Caco-2 (cell line): ENCODE measurements at regions not wholly inside any gene's neighbourhood (a gene's known extent, or its start where the extent isn't known, plus 50 kb on each side); places are given as distances from the start of the nearest gene placed in this dataset.

Experiments used
- BruUV-seq: library from RNA; stranded (reverse); fragments of 400-500 nt; replicated peaks from 2 replicates; lab custom pipeline; 2021; lab: Mats Ljungman, UMichigan
- CTCF ChIA-PET: fragments of 300-600 bp; sonication (Branson Sonifier 250); formaldehyde crosslinking; loops from one replicate; lab custom pipeline; 2022; ENCODE audit warnings: antibody characterized with exemption; lab: Charles Lee
- POLR2A ChIA-PET: fragments of 300-600 bp; sonication (Branson Sonifier 250); formaldehyde crosslinking; loops from one replicate; lab custom pipeline; 2022; ENCODE audit warnings: antibody characterized with exemption; lab: Charles Lee
- DNase-seq, 2 experiments: peaks; one replicate each; pipeline versions ENCODE4 v3.0.0 to v3.0.0-alpha.2; 2020 to 2022
- H3K27me3 ChIP-seq: replicated peaks from 2 replicates; pipeline ENCODE4 v1.6.0; 2011; ENCODE audit warnings: low read length; ENCODE audit not compliant: control insufficient read depth, insufficient read depth
- H3K36me3 ChIP-seq: 2 replicates; pipeline ENCODE4 v1.5.1; 2011; ENCODE audit warnings: low read length; ENCODE audit not compliant: control insufficient read depth, insufficient read depth
- H3K4me1 ChIP-seq: fragments of 250-450 bp; sonication (Bioruptor Pico); 2 replicates; pipeline ENCODE4 v1.5.1; 2020; ENCODE audit warnings: mild to moderate bottlenecking
- H3K4me3 ChIP-seq: 2 replicates; pipeline ENCODE4 v1.5.1; 2011; ENCODE audit warnings: low read depth, mild to moderate bottlenecking, control low read depth, low read length
- H3K9me3 ChIP-seq: fragments of 250-450 bp; sonication (Bioruptor Pico); 2 replicates; pipeline ENCODE4 v1.5.1; 2020; ENCODE audit warnings: mild to moderate bottlenecking, moderate library complexity
- H3K27ac Mint-ChIP-seq: one replicate; pipeline ENCODE4 v1.8.0; 2022; ENCODE audit warnings: mixed read lengths; ENCODE audit not compliant: unreplicated experiment
- H3K27me3 Mint-ChIP-seq: one replicate; pipeline ENCODE4 v1.8.0; 2022; ENCODE audit warnings: mixed read lengths; ENCODE audit not compliant: insufficient read depth, unreplicated experiment
- H3K36me3 Mint-ChIP-seq: one replicate; pipeline ENCODE4 v1.8.0; 2022; ENCODE audit warnings: mild to moderate bottlenecking, mixed read lengths; ENCODE audit not compliant: insufficient read depth, unreplicated experiment
- H3K4me1 Mint-ChIP-seq: one replicate; pipeline ENCODE4 v1.8.0; 2022; ENCODE audit warnings: low read depth, mixed read lengths; ENCODE audit not compliant: unreplicated experiment
- H3K4me3 Mint-ChIP-seq: one replicate; pipeline ENCODE4 v1.8.0; 2022; ENCODE audit warnings: mild to moderate bottlenecking, moderate library complexity, mixed read lengths; ENCODE audit not compliant: unreplicated experiment
- H3K9me3 Mint-ChIP-seq: one replicate; pipeline ENCODE4 v1.8.0; 2022; ENCODE audit warnings: mixed read lengths; ENCODE audit not compliant: unreplicated experiment
- intact Hi-C: fragments of 100-400 bp; cut with micrococcal nuclease; formaldehyde crosslinking; loops from one replicate; pipeline ENCODE4 v1.10.0; 2022; ENCODE audit not compliant: unreplicated experiment
- TF ChIP-seq, protein P1 (sequence below), 2 experiments: fragments of 200-600 bp in 1 of 2; IDR thresholded peaks; 1 replicate in 1 of 2; 2 replicates in 1 of 2; pipeline versions ENCODE4 v1.5.1 to v1.8.0; 2011 to 2022; ENCODE audit warnings: antibody characterized with exemption in 1 of 2, control low read depth in 1 of 2, inconsistent platforms in 1 of 2, low read depth in 1 of 2, low read length in 1 of 2, mild to moderate bottlenecking in 1 of 2, moderate library complexity in 1 of 2; ENCODE audit not compliant: insufficient read depth in 1 of 2, severe bottlenecking in 1 of 2, unreplicated experiment in 1 of 2

DNA sequence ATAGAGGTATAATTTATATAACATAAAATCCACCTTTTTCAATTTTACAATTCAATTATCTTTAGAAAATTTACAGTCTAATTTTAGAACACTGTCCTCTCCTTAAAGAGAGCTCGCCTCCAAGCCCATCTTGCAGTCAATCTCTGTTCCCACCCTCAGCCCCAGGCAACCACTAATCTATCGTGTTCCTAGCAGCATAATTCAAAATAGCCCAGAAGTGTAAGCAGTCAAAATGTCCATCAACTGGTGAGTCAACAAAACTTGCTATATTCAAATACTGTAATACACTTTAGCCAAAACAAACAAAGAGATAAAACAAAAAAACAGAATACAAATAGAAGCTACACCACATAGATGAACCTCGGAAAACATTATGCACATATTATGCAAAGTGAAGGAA lies 1006.8 kb upstream of the EEF2KMT start:
- Mint-ChIP-seq H3K27ac (no peak overlapping the region), H3K9me3 (peaks cover 9% of the 10 kb centered on the region), H3K36me3 (no peaks in the 10 kb centered on the region), H3K27me3 (peaks cover 4% of the 10 kb centered on the region), H3K4me3 (no peak overlapping the region), H3K4me1 (no peaks in the 10 kb centered on the region)
- H3K4me3 ChIP-seq: no peak overlapping the region
- H3K27me3 ChIP-seq: no peaks in the 10 kb centered on the region
- DNase-seq: no peak
- no peaks in the 10 kb centered on the region for H3K9me3 ChIP-seq
- intact Hi-C loops: no loop called here
- H3K4me1 ChIP-seq: no peaks in the 10 kb centered on the region
- ChIA-PET CTCF (no interaction called here), POLR2A (no interaction called here)
- no peaks in the 10 kb centered on the region for H3K36me3 ChIP-seq
- no TSS peak for BruUV-seq
- TF ChIP-seq, protein P1, sequence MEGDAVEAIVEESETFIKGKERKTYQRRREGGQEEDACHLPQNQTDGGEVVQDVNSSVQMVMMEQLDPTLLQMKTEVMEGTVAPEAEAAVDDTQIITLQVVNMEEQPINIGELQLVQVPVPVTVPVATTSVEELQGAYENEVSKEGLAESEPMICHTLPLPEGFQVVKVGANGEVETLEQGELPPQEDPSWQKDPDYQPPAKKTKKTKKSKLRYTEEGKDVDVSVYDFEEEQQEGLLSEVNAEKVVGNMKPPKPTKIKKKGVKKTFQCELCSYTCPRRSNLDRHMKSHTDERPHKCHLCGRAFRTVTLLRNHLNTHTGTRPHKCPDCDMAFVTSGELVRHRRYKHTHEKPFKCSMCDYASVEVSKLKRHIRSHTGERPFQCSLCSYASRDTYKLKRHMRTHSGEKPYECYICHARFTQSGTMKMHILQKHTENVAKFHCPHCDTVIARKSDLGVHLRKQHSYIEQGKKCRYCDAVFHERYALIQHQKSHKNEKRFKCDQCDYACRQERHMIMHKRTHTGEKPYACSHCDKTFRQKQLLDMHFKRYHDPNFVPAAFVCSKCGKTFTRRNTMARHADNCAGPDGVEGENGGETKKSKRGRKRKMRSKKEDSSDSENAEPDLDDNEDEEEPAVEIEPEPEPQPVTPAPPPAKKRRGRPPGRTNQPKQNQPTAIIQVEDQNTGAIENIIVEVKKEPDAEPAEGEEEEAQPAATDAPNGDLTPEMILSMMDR (IDR thresholded peaks at IDR 0.05; ENCODE audit: insufficient read depth in 1 of 2, low read depth in 1 of 2, low read length in 1 of 2, severe bottlenecking in 1 of 2, unreplicated experiment in 1 of 2): no peak

DNA sequence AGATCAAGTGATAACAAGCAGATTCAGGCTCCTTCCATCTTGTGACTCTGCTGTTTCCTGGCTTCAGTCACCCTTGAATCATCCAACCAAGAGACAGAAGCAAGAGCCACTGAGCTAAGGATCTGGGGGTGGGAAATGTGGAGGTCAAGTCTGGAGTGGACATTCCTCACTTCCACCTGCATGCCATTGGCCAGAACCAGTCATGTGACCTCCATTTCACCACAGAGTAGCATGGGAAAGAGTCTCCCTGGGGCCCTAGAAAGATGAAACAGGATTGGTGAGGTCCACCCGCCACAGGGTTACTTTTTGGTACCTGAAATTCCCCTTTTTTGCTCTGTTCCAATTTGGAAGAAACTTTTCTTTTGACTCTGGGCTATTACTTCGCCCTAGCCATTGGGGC lies 1006.0 kb upstream of the EEF2KMT start:
- TF ChIP-seq, protein P1 (IDR thresholded peaks at IDR 0.05; ENCODE audit: insufficient read depth in 1 of 2, low read depth in 1 of 2, low read length in 1 of 2, severe bottlenecking in 1 of 2, unreplicated experiment in 1 of 2): no peak
- Mint-ChIP-seq H3K27ac (no peak overlapping the region), H3K4me1 (no peaks in the 10 kb centered on the region), H3K36me3 (no peaks in the 10 kb centered on the region), H3K4me3 (no peak overlapping the region), H3K9me3 (peaks cover 9% of the 10 kb centered on the region), H3K27me3 (peaks cover 4% of the 10 kb centered on the region)
- POLR2A ChIA-PET: no interaction called here
- no peaks in the 10 kb centered on the region for H3K4me1 ChIP-seq
- H3K27me3 ChIP-seq: no peaks in the 10 kb centered on the region
- no peak for DNase-seq
- CTCF ChIA-PET: no interaction called here
- no peak overlapping the region for H3K4me3 ChIP-seq
- intact Hi-C loops: no loop called here
- H3K9me3 ChIP-seq: no peaks in the 10 kb centered on the region
- no TSS peak for BruUV-seq
- no peaks in the 10 kb centered on the region for H3K36me3 ChIP-seq

DNA sequence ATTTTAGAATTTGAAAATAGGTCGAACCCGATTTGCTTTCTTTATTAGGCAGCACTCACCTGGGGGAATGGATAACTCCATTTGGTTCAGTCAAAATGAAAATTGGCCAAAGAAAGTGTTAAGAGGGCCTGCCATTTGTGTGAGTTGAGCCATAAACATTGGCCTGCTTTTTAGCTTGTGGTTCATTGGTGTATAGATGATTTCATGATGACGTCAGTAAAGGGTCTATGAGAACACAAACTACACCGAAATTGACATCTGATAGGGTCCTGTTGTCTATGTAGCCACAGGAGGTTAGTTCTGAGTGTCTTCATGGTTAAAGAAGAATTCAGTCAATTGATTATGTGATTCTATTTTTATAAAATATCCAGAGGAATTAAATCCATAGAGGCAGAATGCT lies 1001.5 kb upstream of the EEF2KMT start:
- no peak overlapping the region for H3K4me3 ChIP-seq
- Mint-ChIP-seq H3K27ac (no peak overlapping the region), H3K9me3 (peaks cover 9% of the 10 kb centered on the region), H3K27me3 (peaks cover 4% of the 10 kb centered on the region), H3K36me3 (no peaks in the 10 kb centered on the region), H3K4me3 (no peak overlapping the region), H3K4me1 (no peaks in the 10 kb centered on the region)
- no peaks in the 10 kb centered on the region for H3K4me1 ChIP-seq
- intact Hi-C loops: no loop called here
- H3K27me3 ChIP-seq: no peaks in the 10 kb centered on the region
- no peaks in the 10 kb centered on the region for H3K36me3 ChIP-seq
- H3K9me3 ChIP-seq: no peaks in the 10 kb centered on the region
- DNase-seq: no peak
- TF ChIP-seq, protein P1 (IDR thresholded peaks at IDR 0.05; ENCODE audit: insufficient read depth in 1 of 2, low read depth in 1 of 2, low read length in 1 of 2, severe bottlenecking in 1 of 2, unreplicated experiment in 1 of 2): no peak
- POLR2A ChIA-PET: no interaction called here
- BruUV-seq: no TSS peak
- CTCF ChIA-PET: no interaction called here
